Hepatocyte (in vitro differentiated cells): ENCODE measurements at regions not wholly inside any gene's neighbourhood (a gene's known extent, or its start where the extent isn't known, plus 50 kb on each side); places are given as distances from the start of the nearest gene placed in this dataset.

ENCODE experiments used
- CTCF ChIP-seq: fragments of 200-600 bp; sonication (generic); IDR thresholded peaks from 2 replicates; pipeline ENCODE4 v1.5.1; 2016; ENCODE audit warnings: antibody characterized with exemption, mild to moderate bottlenecking; ENCODE audit not compliant: poor library complexity
- EZH2 ChIP-seq: fragments of 200-600 bp; sonication (generic); IDR thresholded peaks from 2 replicates; pipeline ENCODE4 v1.6.1; 2016; ENCODE audit warnings: antibody characterized with exemption, mild to moderate bottlenecking, borderline replicate concordance

DNA sequence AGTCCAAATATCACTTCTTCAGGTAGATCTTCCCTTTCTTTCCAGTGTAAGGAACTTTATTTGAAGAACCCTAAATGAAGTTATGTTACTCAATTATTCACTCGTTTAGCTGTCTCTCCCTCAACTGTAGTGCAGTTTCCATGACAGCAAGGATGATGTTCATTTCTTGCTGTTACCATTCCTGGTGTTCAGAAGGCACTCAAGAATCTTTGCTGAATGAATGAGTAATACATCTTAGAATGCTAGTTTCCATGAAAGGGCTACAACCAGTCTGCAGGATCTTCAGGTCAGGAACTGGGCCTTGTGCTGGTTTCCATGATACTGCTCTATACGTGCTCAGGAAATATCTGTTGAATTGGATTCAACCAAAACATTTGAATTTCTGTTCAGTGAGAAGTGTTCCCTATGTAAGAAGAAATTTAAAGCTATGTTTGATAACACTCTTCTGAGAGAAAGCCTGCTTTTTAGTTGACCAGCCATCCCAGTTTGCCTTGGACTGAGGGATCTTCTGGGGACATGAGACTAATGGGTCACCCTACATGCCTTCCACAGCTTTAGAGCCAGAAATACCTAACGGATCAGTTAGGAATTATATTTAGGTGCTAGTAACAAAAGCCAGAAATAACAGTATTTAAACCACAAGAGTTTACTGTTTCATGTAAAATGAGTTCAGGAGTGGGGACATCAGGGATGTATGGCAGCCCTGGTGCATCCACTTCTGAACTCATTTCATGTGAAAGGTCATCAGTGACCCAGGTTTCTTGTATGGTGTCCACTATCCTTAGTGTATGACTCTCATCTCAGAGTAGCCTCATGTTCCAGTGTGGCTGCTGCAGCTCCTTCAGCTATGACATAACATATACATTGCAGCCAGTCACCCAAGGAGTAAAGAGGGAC is 500.1 kb upstream of the SGCD start:
- TF ChIP-seq CTCF (no peak), EZH2 (no peak)
